OCI-LY1 (cell line): ENCODE measurements at regions not wholly inside any gene's neighbourhood (a gene's known extent, or its start where the extent isn't known, plus 50 kb on each side); places are given as distances from the start of the nearest gene placed in this dataset.

Source experiments
- H2AFZ ChIP-seq: fragments of 200-600 bp; sonication (generic), shearing (Covaris generic); 2 replicates; pipeline ENCODE4 v1.6.0; 2014; ENCODE audit warnings: antibody characterized with exemption, mild to moderate bottlenecking, low read length
- H3F3A ChIP-seq: fragments of 200-600 bp; sonication (generic), shearing (Covaris generic); 2 replicates; pipeline ENCODE4 v1.6.0; 2014; ENCODE audit warnings: mild to moderate bottlenecking, antibody characterized with exemption, low read length, moderate library complexity; ENCODE audit not compliant: insufficient read depth
- H3K27ac ChIP-seq: fragments of 200-600 bp; sonication (generic); 2 replicates; pipeline ENCODE4 v1.5.1; 2014; ENCODE audit warnings: low read length, mixed run types, mild to moderate bottlenecking, low read depth; ENCODE audit not compliant: poor library complexity, severe bottlenecking
- H3K27me3 ChIP-seq: fragments of 200-600 bp; sonication (generic); 2 replicates; pipeline ENCODE4 v1.6.0; 2014; ENCODE audit warnings: antibody characterized with exemption, mild to moderate bottlenecking, low read length, moderate library complexity; ENCODE audit not compliant: insufficient read depth
- H3K36me3 ChIP-seq: fragments of 200-600 bp; sonication (generic); 2 replicates; pipeline ENCODE4 v1.6.1; 2014; ENCODE audit warnings: mild to moderate bottlenecking, antibody characterized with exemption, low read length, moderate library complexity, mixed read lengths; ENCODE audit not compliant: insufficient read depth
- H3K4me1 ChIP-seq: fragments of 200-600 bp; sonication (generic); 2 replicates; pipeline ENCODE4 v1.5.1; 2014; ENCODE audit warnings: mild to moderate bottlenecking, low read length, moderate library complexity; ENCODE audit not compliant: insufficient read depth, severe bottlenecking
- H3K4me2 ChIP-seq: fragments of 200-600 bp; sonication (generic), shearing (Covaris generic); 2 replicates; pipeline ENCODE4 v1.6.1; 2014; ENCODE audit warnings: low read length
- H3K4me3 ChIP-seq: fragments of 200-600 bp; sonication (generic); 2 replicates; pipeline ENCODE4 v1.5.1; 2014; ENCODE audit warnings: low read length, low read depth, mild to moderate bottlenecking, mixed read lengths; ENCODE audit not compliant: poor library complexity, severe bottlenecking
- H3K79me2 ChIP-seq: fragments of 200-600 bp; shearing (Covaris generic); 2 replicates; pipeline ENCODE4 v1.6.1; 2016; ENCODE audit warnings: mixed run types, low read length, mixed read lengths; ENCODE audit not compliant: insufficient read depth
- H3K9ac ChIP-seq: fragments of 200-600 bp; sonication (generic), shearing (Covaris generic); 2 replicates; pipeline ENCODE4 v1.6.1; 2014; ENCODE audit warnings: mild to moderate bottlenecking, low read length, mixed read lengths
- H3K9me2 ChIP-seq: fragments of 200-600 bp; sonication (generic), shearing (Covaris generic); 2 replicates; pipeline ENCODE4 v1.6.1; 2014; ENCODE audit warnings: low read depth, mild to moderate bottlenecking, low read length, mixed read lengths
- H3K9me3 ChIP-seq: fragments of 200-600 bp; shearing (Covaris generic); 2 replicates; pipeline ENCODE4 v1.6.1; 2014; ENCODE audit warnings: low read length, mixed read lengths
- H4K20me1 ChIP-seq: fragments of 200-600 bp; sonication (generic), shearing (Covaris generic); 2 replicates; pipeline ENCODE4 v1.6.0; 2016; ENCODE audit warnings: mild to moderate bottlenecking, low read length; ENCODE audit not compliant: insufficient read depth
- EZH2 ChIP-seq: fragments of 200-600 bp; sonication (generic), shearing (Covaris generic); IDR thresholded peaks from 2 replicates; pipeline ENCODE4 v1.8.0; 2017; ENCODE audit warnings: borderline replicate concordance, mixed run types, mild to moderate bottlenecking, antibody characterized with exemption, low read length, moderate library complexity, mixed read lengths
- TF ChIP-seq, protein P1 (sequence below): fragments of 200-600 bp; sonication (generic), shearing (Covaris generic); IDR thresholded peaks from 2 replicates; pipeline ENCODE4 v1.5.1; 2017; ENCODE audit warnings: mild to moderate bottlenecking, antibody characterized with exemption, low read length, moderate library complexity, mixed read lengths

DNA sequence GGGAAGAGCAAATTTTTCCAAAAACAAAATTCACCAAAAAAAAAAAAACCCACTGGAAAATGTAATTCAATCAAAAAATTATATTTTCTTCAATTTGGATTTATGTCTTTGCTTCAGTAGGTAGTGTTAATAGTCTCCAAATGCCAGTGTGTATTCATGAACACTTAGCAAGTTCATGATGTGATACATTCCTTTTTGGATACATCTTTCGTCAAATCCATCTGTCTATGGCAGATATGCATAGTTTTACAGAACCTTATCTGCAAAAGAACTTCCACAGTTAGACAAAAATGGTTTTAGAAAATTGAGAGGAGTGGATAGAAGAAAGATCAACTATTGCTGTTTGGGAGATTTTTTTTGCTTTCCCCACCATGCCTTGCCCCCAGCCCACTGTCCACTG, 214.6 kb downstream of the DEPDC1B start:
- H4K20me1 ChIP-seq = no peaks in the 10 kb centered on the region
- H2AFZ ChIP-seq = no peak overlapping the region
- H3K27ac ChIP-seq = no peak overlapping the region
- no peaks in the 10 kb centered on the region for H3K79me2 ChIP-seq
- H3K4me3 ChIP-seq = no peak overlapping the region
- TF ChIP-seq EZH2 = no peak
- TF ChIP-seq, protein P1, sequence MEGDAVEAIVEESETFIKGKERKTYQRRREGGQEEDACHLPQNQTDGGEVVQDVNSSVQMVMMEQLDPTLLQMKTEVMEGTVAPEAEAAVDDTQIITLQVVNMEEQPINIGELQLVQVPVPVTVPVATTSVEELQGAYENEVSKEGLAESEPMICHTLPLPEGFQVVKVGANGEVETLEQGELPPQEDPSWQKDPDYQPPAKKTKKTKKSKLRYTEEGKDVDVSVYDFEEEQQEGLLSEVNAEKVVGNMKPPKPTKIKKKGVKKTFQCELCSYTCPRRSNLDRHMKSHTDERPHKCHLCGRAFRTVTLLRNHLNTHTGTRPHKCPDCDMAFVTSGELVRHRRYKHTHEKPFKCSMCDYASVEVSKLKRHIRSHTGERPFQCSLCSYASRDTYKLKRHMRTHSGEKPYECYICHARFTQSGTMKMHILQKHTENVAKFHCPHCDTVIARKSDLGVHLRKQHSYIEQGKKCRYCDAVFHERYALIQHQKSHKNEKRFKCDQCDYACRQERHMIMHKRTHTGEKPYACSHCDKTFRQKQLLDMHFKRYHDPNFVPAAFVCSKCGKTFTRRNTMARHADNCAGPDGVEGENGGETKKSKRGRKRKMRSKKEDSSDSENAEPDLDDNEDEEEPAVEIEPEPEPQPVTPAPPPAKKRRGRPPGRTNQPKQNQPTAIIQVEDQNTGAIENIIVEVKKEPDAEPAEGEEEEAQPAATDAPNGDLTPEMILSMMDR = no peak
- H3K4me2 ChIP-seq = no peak overlapping the region
- H3K9ac ChIP-seq = no peak overlapping the region
- H3F3A ChIP-seq = no peaks in the 10 kb centered on the region
- H3K36me3 ChIP-seq = no peaks in the 10 kb centered on the region
- H3K27me3 ChIP-seq = no peaks in the 10 kb centered on the region
- no peaks in the 10 kb centered on the region for H3K4me1 ChIP-seq
- no peaks in the 10 kb centered on the region for H3K9me3 ChIP-seq
- H3K9me2 ChIP-seq = no peaks in the 10 kb centered on the region

DNA sequence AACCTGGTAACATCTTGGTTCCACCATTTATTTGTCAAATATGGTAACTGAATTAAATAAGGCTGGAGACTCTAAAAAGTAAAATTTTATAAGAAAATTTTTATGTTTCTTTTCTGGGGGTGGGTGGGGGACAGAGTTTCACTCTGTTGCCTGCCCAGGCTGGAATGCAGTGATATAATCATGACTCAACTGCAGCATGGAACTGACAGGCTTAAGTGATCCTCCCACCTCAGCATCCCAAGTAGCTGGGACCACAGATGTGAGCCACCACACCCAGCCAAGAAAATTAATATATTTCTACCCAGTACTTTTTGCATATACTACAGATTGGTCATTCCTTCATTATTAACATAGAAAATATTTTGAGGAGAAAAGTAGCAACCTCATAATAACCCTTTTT, 216.9 kb downstream of the DEPDC1B start:
- no peak overlapping the region for H3K4me2 ChIP-seq

DNA sequence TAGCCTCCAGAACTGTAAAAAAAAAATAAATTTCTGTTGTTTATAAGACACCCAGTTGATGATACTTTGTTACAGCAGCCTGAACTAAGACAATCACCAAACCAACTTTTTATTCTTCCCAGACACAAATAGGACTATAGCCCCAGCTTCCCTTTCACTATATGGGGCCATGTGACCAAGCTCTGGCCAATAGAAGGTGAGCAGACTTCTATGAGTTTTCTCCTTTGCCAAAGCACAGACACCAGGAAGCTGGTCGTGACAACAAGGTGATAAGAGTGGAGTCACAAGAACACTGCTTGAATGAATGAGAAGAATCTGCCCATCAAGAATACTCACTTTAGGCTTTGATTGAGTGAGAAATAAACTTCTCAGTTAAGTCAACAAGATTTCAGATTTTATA, 217.7 kb downstream of the DEPDC1B start:
- no peaks in the 10 kb centered on the region for H3K4me1 ChIP-seq
- H3K4me3 ChIP-seq = no peak overlapping the region
- H3F3A ChIP-seq = no peaks in the 10 kb centered on the region
- no peak overlapping the region for H3K9ac ChIP-seq
- no peaks in the 10 kb centered on the region for H4K20me1 ChIP-seq
- no peaks in the 10 kb centered on the region for H3K9me2 ChIP-seq
- H2AFZ ChIP-seq = no peak overlapping the region
- H3K36me3 ChIP-seq = no peaks in the 10 kb centered on the region
- H3K9me3 ChIP-seq = no peaks in the 10 kb centered on the region
- no peak overlapping the region for H3K4me2 ChIP-seq
- TF ChIP-seq EZH2 = no peak
- TF ChIP-seq, protein P1 = no peak
- H3K79me2 ChIP-seq = no peaks in the 10 kb centered on the region
- H3K27ac ChIP-seq = no peak overlapping the region
- no peaks in the 10 kb centered on the region for H3K27me3 ChIP-seq

More for the DNA sequence above, 216.9 kb downstream of the DEPDC1B start:
- TF ChIP-seq EZH2 = no peak
- TF ChIP-seq, protein P1 = no peak
- no peaks in the 10 kb centered on the region for H3K27me3 ChIP-seq
- no peaks in the 10 kb centered on the region for H3K4me1 ChIP-seq
- no peaks in the 10 kb centered on the region for H3K9me3 ChIP-seq
- H3F3A ChIP-seq = no peaks in the 10 kb centered on the region
- no peak overlapping the region for H3K27ac ChIP-seq
- H4K20me1 ChIP-seq = no peaks in the 10 kb centered on the region
- H3K9me2 ChIP-seq = no peaks in the 10 kb centered on the region
- no peak overlapping the region for H3K9ac ChIP-seq
- H3K4me3 ChIP-seq = no peak overlapping the region
- H3K79me2 ChIP-seq = no peaks in the 10 kb centered on the region
- H2AFZ ChIP-seq = no peak overlapping the region
- no peaks in the 10 kb centered on the region for H3K36me3 ChIP-seq
